ENCODE measurements at regions not wholly inside any gene's neighbourhood (a gene's known extent, or its start where the extent isn't known, plus 50 kb on each side); places are given as distances from the start of the nearest gene placed in this dataset.

- H3K27ac ChIP-seq (ENCODE audit: low read depth in 1 of 2, low read length in 2 of 2): no peak overlapping the region
- TF ChIP-seq FOXA1 (IDR thresholded peaks at IDR 0.05): no peak
- TF ChIP-seq EGR1 (IDR thresholded peaks at IDR 0.05; ENCODE audit: low read depth in 2 of 2): no peak
- TF ChIP-seq, protein P1, sequence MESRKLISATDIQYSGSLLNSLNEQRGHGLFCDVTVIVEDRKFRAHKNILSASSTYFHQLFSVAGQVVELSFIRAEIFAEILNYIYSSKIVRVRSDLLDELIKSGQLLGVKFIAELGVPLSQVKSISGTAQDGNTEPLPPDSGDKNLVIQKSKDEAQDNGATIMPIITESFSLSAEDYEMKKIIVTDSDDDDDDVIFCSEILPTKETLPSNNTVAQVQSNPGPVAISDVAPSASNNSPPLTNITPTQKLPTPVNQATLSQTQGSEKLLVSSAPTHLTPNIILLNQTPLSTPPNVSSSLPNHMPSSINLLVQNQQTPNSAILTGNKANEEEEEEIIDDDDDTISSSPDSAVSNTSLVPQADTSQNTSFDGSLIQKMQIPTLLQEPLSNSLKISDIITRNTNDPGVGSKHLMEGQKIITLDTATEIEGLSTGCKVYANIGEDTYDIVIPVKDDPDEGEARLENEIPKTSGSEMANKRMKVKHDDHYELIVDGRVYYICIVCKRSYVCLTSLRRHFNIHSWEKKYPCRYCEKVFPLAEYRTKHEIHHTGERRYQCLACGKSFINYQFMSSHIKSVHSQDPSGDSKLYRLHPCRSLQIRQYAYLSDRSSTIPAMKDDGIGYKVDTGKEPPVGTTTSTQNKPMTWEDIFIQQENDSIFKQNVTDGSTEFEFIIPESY (IDR thresholded peaks at IDR 0.05): no peak
- no peak for TF ChIP-seq RAD21 (IDR thresholded peaks at IDR 0.05)
- no peak for TF ChIP-seq HNF4A (conservative IDR thresholded peaks at IDR 0.05)
- TF ChIP-seq JUND (IDR thresholded peaks at IDR 0.05): no peak
- no peak for TF ChIP-seq TAF1 (conservative IDR thresholded peaks at IDR 0.05)
- TF ChIP-seq HNF4G (IDR thresholded peaks at IDR 0.05): no peak
- WGBS: 55% methylated on average over 3 of the region's 3 CpGs
- H3K4me1 ChIP-seq (ENCODE audit: control insufficient read depth in 4 of 4, insufficient read depth in 4 of 4, low read length in 3 of 4): no peaks in the 10 kb centered on the region
- no peak overlapping the region for H3K4me3 ChIP-seq (ENCODE audit: low read depth in 1 of 3, low read length in 3 of 3)
- no peaks in the 10 kb centered on the region for H3K36me3 ChIP-seq (ENCODE audit: control insufficient read depth in 4 of 4, insufficient read depth in 3 of 4, low read depth in 1 of 4, low read length in 3 of 4)
- no peaks in the 10 kb centered on the region for H3K27me3 ChIP-seq (ENCODE audit: control insufficient read depth in 4 of 4, insufficient read depth in 4 of 4, low read length in 3 of 4)
- H3K9ac ChIP-seq (ENCODE audit: low read depth in 1 of 2, low read length in 2 of 2): no peak overlapping the region
- peaks cover 0 to 2% (median 0%) of the 10 kb centered on the region in 4 donors for H3K9me3 ChIP-seq (ENCODE audit: control insufficient read depth in 4 of 4, low read length in 3 of 4)
- DNase-seq (ENCODE audit: low spot score): no peak
Measured at GRCh38 chr5:105448271-105448670, 1885.7 kb upstream of the NUDT12 start.

DNA sequence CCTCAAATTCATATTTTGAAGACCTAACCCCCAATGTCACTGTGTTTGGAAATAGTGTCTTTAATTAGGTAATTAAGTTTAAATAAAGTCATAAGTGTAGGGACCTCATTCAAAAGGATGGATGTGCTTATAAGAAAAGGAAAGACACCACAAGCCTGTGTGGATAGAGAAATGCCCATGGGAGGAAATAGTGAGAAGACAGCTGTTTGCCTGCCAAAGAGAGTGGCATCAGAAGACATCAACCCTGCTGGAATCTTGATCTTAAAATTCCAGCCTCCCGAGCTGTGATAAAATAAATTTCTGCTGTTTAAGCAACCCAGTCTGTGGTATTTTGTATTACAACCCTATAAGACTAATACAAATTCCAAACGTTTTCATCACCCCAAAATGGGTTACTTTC, 1867.9 kb upstream of the NUDT12 start:
- no peaks in the 10 kb centered on the region for H3K9me3 ChIP-seq (ENCODE audit: control insufficient read depth in 4 of 4, low read length in 3 of 4)
- 38% methylated on average over 2 of the region's 2 CpGs for WGBS
- H3K4me3 ChIP-seq (ENCODE audit: low read depth in 1 of 3, low read length in 3 of 3): no peak overlapping the region
- no peak overlapping the region for H3K27ac ChIP-seq (ENCODE audit: low read depth in 1 of 2, low read length in 2 of 2)
- no peaks in the 10 kb centered on the region for H3K36me3 ChIP-seq (ENCODE audit: control insufficient read depth in 4 of 4, insufficient read depth in 3 of 4, low read depth in 1 of 4, low read length in 3 of 4)
- H3K27me3 ChIP-seq (ENCODE audit: control insufficient read depth in 4 of 4, insufficient read depth in 4 of 4, low read length in 3 of 4): no peaks in the 10 kb centered on the region
- no peak for DNase-seq (ENCODE audit: low spot score)
- TF ChIP-seq FOXA1 (IDR thresholded peaks at IDR 0.05): no peak
- no peak for TF ChIP-seq FOXA2 (IDR thresholded peaks at IDR 0.05)
- no peaks in the 10 kb centered on the region for H3K4me1 ChIP-seq (ENCODE audit: control insufficient read depth in 4 of 4, insufficient read depth in 4 of 4, low read length in 3 of 4)
- no peak overlapping the region for H3K9ac ChIP-seq (ENCODE audit: low read depth in 1 of 2, low read length in 2 of 2)

GRCh38 chr5:105428451-105429380, 1866.1 kb upstream of the NUDT12 start:
- no peak for TF ChIP-seq FOXA1 (IDR thresholded peaks at IDR 0.05)
- TF ChIP-seq, protein P2, sequence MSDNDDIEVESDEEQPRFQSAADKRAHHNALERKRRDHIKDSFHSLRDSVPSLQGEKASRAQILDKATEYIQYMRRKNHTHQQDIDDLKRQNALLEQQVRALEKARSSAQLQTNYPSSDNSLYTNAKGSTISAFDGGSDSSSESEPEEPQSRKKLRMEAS (IDR thresholded peaks at IDR 0.05): no peak
- TF ChIP-seq, protein P3, sequence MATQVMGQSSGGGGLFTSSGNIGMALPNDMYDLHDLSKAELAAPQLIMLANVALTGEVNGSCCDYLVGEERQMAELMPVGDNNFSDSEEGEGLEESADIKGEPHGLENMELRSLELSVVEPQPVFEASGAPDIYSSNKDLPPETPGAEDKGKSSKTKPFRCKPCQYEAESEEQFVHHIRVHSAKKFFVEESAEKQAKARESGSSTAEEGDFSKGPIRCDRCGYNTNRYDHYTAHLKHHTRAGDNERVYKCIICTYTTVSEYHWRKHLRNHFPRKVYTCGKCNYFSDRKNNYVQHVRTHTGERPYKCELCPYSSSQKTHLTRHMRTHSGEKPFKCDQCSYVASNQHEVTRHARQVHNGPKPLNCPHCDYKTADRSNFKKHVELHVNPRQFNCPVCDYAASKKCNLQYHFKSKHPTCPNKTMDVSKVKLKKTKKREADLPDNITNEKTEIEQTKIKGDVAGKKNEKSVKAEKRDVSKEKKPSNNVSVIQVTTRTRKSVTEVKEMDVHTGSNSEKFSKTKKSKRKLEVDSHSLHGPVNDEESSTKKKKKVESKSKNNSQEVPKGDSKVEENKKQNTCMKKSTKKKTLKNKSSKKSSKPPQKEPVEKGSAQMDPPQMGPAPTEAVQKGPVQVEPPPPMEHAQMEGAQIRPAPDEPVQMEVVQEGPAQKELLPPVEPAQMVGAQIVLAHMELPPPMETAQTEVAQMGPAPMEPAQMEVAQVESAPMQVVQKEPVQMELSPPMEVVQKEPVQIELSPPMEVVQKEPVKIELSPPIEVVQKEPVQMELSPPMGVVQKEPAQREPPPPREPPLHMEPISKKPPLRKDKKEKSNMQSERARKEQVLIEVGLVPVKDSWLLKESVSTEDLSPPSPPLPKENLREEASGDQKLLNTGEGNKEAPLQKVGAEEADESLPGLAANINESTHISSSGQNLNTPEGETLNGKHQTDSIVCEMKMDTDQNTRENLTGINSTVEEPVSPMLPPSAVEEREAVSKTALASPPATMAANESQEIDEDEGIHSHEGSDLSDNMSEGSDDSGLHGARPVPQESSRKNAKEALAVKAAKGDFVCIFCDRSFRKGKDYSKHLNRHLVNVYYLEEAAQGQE (IDR thresholded peaks at IDR 0.05): no peak
- TF ChIP-seq, protein P4, sequence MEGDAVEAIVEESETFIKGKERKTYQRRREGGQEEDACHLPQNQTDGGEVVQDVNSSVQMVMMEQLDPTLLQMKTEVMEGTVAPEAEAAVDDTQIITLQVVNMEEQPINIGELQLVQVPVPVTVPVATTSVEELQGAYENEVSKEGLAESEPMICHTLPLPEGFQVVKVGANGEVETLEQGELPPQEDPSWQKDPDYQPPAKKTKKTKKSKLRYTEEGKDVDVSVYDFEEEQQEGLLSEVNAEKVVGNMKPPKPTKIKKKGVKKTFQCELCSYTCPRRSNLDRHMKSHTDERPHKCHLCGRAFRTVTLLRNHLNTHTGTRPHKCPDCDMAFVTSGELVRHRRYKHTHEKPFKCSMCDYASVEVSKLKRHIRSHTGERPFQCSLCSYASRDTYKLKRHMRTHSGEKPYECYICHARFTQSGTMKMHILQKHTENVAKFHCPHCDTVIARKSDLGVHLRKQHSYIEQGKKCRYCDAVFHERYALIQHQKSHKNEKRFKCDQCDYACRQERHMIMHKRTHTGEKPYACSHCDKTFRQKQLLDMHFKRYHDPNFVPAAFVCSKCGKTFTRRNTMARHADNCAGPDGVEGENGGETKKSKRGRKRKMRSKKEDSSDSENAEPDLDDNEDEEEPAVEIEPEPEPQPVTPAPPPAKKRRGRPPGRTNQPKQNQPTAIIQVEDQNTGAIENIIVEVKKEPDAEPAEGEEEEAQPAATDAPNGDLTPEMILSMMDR (IDR thresholded peaks at IDR 0.05; ENCODE audit: low read depth, low read length, missing input control): no peak
- no peak for TF ChIP-seq SP1 (IDR thresholded peaks at IDR 0.05)
- Histone ChIP-seq H3K27ac (ENCODE audit: low read depth in 1 of 2, low read length in 2 of 2) (no peak overlapping the region), H3K4me1 (ENCODE audit: control insufficient read depth in 4 of 4, insufficient read depth in 4 of 4, low read length in 3 of 4) (no peaks in the 10 kb centered on the region), H3K9ac (ENCODE audit: low read depth in 1 of 2, low read length in 2 of 2) (no peak overlapping the region), H3K9me3 (ENCODE audit: control insufficient read depth in 4 of 4, low read length in 3 of 4) (no peaks in the 10 kb centered on the region), H3K36me3 (ENCODE audit: control insufficient read depth in 4 of 4, insufficient read depth in 3 of 4, low read depth in 1 of 4, low read length in 3 of 4) (no peaks in the 10 kb centered on the region), H3K27me3 (ENCODE audit: control insufficient read depth in 4 of 4, insufficient read depth in 4 of 4, low read length in 3 of 4) (no peaks in the 10 kb centered on the region), H3K4me3 (ENCODE audit: low read depth in 1 of 3, low read length in 3 of 3) (no peak overlapping the region)
- 64% methylated on average over 2 of the region's 2 CpGs for WGBS
- DNase-seq (ENCODE audit: low spot score): no peak

Data from liver (tissue), 8 donors.